ENCODE measurements at regions not wholly inside any gene's neighbourhood (a gene's known extent, or its start where the extent isn't known, plus 50 kb on each side); places are given as distances from the start of the nearest gene placed in this dataset.

DNA sequence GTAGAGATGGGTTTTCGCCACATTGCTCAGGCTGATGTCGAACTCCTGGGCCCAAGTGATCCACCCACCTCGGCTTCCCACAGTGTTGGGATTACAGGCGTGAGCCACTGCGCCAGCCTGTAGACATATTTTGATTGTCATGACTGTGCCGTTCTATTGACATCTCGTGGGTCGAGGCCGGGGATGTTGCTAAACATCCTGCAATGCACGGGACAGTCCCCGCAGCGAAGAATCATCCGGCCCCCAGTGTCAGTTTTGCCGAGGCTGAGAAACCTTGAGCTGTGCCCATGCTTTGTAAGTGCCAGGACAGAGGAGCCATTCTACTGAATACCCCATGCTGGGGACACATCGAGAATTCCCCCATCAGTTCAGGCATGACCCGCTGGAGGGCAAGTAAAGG lies 69.1 kb upstream of the GSE1 start:
- no peak overlapping the region for H3K9ac ChIP-seq (ENCODE audit: low read depth in 1 of 2, low read length in 2 of 2)
- no peak overlapping the region for H3K27ac ChIP-seq (ENCODE audit: low read depth, low read length)
- no peaks in the 10 kb centered on the region for H3K27me3 ChIP-seq (ENCODE audit: control insufficient read depth in 1 of 2, insufficient read depth in 2 of 2, low read length in 2 of 2)
- no peaks in the 10 kb centered on the region for H3K36me3 ChIP-seq (ENCODE audit: control insufficient read depth in 1 of 2, insufficient read depth in 2 of 2, low read length in 2 of 2)
- H3K9me3 ChIP-seq (ENCODE audit: control insufficient read depth in 1 of 2, low read length in 2 of 2) = peaks cover 2 to 7% of the 10 kb centered on the region in 2 donors
- peaks cover 7 to 12% of the 10 kb centered on the region in 2 donors for H3K4me1 ChIP-seq (ENCODE audit: control insufficient read depth in 1 of 2, insufficient read depth in 2 of 2, low read length in 2 of 2)
- H3K4me3 ChIP-seq (ENCODE audit: low read depth in 1 of 2, low read length in 2 of 2) = no peak overlapping the region

- Histone ChIP-seq H3K4me1 (ENCODE audit: control insufficient read depth in 1 of 2, insufficient read depth in 2 of 2, low read length in 2 of 2) (peaks cover 7 to 12% of the 10 kb centered on the region in 2 donors), H3K4me3 (ENCODE audit: low read depth in 1 of 2, low read length in 2 of 2) (no peak overlapping the region), H3K36me3 (ENCODE audit: control insufficient read depth in 1 of 2, insufficient read depth in 2 of 2, low read length in 2 of 2) (no peaks in the 10 kb centered on the region), H3K9me3 (ENCODE audit: control insufficient read depth in 1 of 2, low read length in 2 of 2) (peaks cover 2 to 5% of the 10 kb centered on the region in 2 donors), H3K27ac (ENCODE audit: low read depth, low read length) (no peak overlapping the region), H3K9ac (ENCODE audit: low read depth in 1 of 2, low read length in 2 of 2) (no peak overlapping the region), H3K27me3 (ENCODE audit: control insufficient read depth in 1 of 2, insufficient read depth in 2 of 2, low read length in 2 of 2) (no peaks in the 10 kb centered on the region)
These were observed 68.5 kb upstream of the GSE1 start for GRCh38 chr16:85544668-85545067.

DNA sequence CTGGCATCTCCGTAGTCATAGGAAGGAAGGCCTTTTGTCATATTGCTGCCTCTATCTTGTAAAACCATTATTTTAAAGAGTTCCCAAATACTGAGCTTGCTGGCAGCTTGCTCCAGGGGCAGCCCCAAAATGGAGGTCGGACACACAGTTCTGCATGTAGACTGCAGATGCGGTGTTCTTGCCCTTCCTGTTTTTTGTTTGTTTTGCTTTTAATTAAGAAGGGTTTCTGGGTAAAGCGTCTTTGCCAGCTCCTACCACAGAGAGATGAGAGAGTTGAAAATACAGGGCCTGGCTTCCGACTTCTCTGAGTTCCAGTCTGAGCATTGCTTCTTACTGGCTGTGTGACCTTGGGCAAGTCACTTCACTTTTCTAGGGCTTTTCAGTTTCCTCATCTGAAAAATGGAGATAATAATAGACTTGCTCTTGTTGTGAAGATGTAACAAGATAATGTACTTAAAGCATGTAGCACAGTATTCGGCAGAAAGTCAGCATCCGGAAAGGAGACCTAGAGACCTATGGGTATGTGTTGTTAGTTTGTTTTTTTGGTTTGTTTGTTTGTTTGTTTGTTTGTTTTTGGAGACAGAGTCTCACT lies 67.8 kb upstream of the GSE1 start:
- Histone ChIP-seq H3K9me3 (ENCODE audit: control insufficient read depth in 1 of 2, low read length in 2 of 2) (no peaks in the 10 kb centered on the region), H3K4me1 (ENCODE audit: control insufficient read depth in 1 of 2, insufficient read depth in 2 of 2, low read length in 2 of 2) (peaks cover 7 to 15% of the 10 kb centered on the region in 2 donors), H3K27me3 (ENCODE audit: control insufficient read depth in 1 of 2, insufficient read depth in 2 of 2, low read length in 2 of 2) (no peaks in the 10 kb centered on the region), H3K36me3 (ENCODE audit: control insufficient read depth in 1 of 2, insufficient read depth in 2 of 2, low read length in 2 of 2) (no peaks in the 10 kb centered on the region), H3K27ac (ENCODE audit: low read depth, low read length) (no peak overlapping the region), H3K4me3 (ENCODE audit: low read depth in 1 of 2, low read length in 2 of 2) (no peak overlapping the region), H3K9ac (ENCODE audit: low read depth in 1 of 2, low read length in 2 of 2) (no peak overlapping the region)

DNA sequence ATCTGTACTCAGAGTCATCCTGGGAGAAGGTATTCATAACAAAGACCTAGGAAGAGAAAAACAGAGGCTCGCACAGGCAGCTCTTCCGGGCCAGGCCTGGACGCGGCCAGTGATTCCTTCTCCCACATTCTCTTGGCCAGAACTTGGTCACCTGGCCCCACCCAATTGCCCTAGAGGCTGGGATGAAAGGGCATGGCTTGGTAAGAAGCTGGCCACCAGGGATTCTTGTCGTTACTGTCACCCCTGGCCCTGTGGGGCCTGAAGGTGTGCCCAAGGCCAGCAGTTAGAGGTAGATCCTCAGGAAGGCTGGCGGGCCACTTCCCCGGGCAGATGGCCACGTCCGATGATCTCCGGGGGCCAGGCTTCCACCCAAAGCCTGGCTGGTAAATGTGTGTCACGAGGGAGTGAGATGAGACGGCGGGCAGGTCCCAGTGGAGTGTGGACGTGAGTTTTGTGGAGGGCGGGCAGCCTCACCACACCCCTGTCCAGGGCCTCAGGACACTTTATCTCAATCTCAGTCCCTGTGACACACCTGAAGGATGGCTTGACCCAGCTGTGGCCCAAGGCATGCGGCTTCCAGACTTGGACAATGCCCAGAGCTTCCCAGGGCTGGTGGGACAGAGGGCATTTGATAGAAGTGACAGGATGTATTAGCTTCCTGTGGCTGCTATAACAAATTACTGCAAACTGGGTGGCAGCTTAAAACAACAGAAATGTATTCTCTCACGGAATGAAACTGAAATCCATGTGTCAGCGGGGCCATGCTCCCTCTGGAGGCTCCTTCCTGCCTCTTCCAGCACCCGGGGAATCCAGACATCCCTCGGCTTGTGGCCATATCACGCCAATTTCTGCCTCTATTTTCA lies 66.3 kb upstream of the GSE1 start:
- no peak overlapping the region for H3K4me3 ChIP-seq (ENCODE audit: low read depth in 1 of 2, low read length in 2 of 2)
- no peaks in the 10 kb centered on the region for H3K27me3 ChIP-seq (ENCODE audit: control insufficient read depth in 1 of 2, insufficient read depth in 2 of 2, low read length in 2 of 2)
- H3K4me1 ChIP-seq (ENCODE audit: control insufficient read depth in 1 of 2, insufficient read depth in 2 of 2, low read length in 2 of 2) = peaks cover 16 to 22% of the 10 kb centered on the region in 2 donors
- no peak overlapping the region for H3K9ac ChIP-seq (ENCODE audit: low read depth in 1 of 2, low read length in 2 of 2)
- H3K36me3 ChIP-seq (ENCODE audit: control insufficient read depth in 1 of 2, insufficient read depth in 2 of 2, low read length in 2 of 2) = no peaks in the 10 kb centered on the region
- no peak overlapping the region for H3K27ac ChIP-seq (ENCODE audit: low read depth, low read length)
- no peaks in the 10 kb centered on the region for H3K9me3 ChIP-seq (ENCODE audit: control insufficient read depth in 1 of 2, low read length in 2 of 2)

- Histone ChIP-seq H3K9ac (ENCODE audit: low read depth in 1 of 2, low read length in 2 of 2) (no peak overlapping the region), H3K27me3 (ENCODE audit: control insufficient read depth in 1 of 2, insufficient read depth in 2 of 2, low read length in 2 of 2) (no peaks in the 10 kb centered on the region), H3K4me1 (ENCODE audit: control insufficient read depth in 1 of 2, insufficient read depth in 2 of 2, low read length in 2 of 2) (peaks cover 17% of the 10 kb centered on the region in 2 donors), H3K4me3 (ENCODE audit: low read depth in 1 of 2, low read length in 2 of 2) (no peak overlapping the region), H3K36me3 (ENCODE audit: control insufficient read depth in 1 of 2, insufficient read depth in 2 of 2, low read length in 2 of 2) (no peaks in the 10 kb centered on the region), H3K9me3 (ENCODE audit: control insufficient read depth in 1 of 2, low read length in 2 of 2) (no peaks in the 10 kb centered on the region), H3K27ac (ENCODE audit: low read depth, low read length) (no peak overlapping the region)
These were observed 64.7 kb upstream of the GSE1 start for GRCh38 chr16:85548375-85548774.

GRCh38 chr16:85549766-85550421 lies 63.2 kb upstream of the GSE1 start:
- no peaks in the 10 kb centered on the region for H3K27me3 ChIP-seq (ENCODE audit: control insufficient read depth in 1 of 2, insufficient read depth in 2 of 2, low read length in 2 of 2)
- H3K4me3 ChIP-seq (ENCODE audit: low read depth in 1 of 2, low read length in 2 of 2) = no peak overlapping the region
- H3K4me1 ChIP-seq (ENCODE audit: control insufficient read depth in 1 of 2, insufficient read depth in 2 of 2, low read length in 2 of 2) = peaks cover 17 to 21% of the 10 kb centered on the region in 2 donors
- H3K9me3 ChIP-seq (ENCODE audit: control insufficient read depth in 1 of 2, low read length in 2 of 2) = no peaks in the 10 kb centered on the region
- H3K36me3 ChIP-seq (ENCODE audit: control insufficient read depth in 1 of 2, insufficient read depth in 2 of 2, low read length in 2 of 2) = no peaks in the 10 kb centered on the region
- no peak overlapping the region for H3K27ac ChIP-seq (ENCODE audit: low read depth, low read length)
- no peak overlapping the region for H3K9ac ChIP-seq (ENCODE audit: low read depth in 1 of 2, low read length in 2 of 2)

GRCh38 chr16:85550422-85550864 lies 62.7 kb upstream of the GSE1 start:
- no peak overlapping the region for H3K9ac ChIP-seq (ENCODE audit: low read depth in 1 of 2, low read length in 2 of 2)
- H3K9me3 ChIP-seq (ENCODE audit: control insufficient read depth in 1 of 2, low read length in 2 of 2) = no peaks in the 10 kb centered on the region
- peaks cover 17 to 21% of the 10 kb centered on the region in 2 donors for H3K4me1 ChIP-seq (ENCODE audit: control insufficient read depth in 1 of 2, insufficient read depth in 2 of 2, low read length in 2 of 2)
- no peaks in the 10 kb centered on the region for H3K27me3 ChIP-seq (ENCODE audit: control insufficient read depth in 1 of 2, insufficient read depth in 2 of 2, low read length in 2 of 2)
- H3K27ac ChIP-seq (ENCODE audit: low read depth, low read length) = no peak overlapping the region
- no peak overlapping the region for H3K4me3 ChIP-seq (ENCODE audit: low read depth in 1 of 2, low read length in 2 of 2)
- no peaks in the 10 kb centered on the region for H3K36me3 ChIP-seq (ENCODE audit: control insufficient read depth in 1 of 2, insufficient read depth in 2 of 2, low read length in 2 of 2)

DNA sequence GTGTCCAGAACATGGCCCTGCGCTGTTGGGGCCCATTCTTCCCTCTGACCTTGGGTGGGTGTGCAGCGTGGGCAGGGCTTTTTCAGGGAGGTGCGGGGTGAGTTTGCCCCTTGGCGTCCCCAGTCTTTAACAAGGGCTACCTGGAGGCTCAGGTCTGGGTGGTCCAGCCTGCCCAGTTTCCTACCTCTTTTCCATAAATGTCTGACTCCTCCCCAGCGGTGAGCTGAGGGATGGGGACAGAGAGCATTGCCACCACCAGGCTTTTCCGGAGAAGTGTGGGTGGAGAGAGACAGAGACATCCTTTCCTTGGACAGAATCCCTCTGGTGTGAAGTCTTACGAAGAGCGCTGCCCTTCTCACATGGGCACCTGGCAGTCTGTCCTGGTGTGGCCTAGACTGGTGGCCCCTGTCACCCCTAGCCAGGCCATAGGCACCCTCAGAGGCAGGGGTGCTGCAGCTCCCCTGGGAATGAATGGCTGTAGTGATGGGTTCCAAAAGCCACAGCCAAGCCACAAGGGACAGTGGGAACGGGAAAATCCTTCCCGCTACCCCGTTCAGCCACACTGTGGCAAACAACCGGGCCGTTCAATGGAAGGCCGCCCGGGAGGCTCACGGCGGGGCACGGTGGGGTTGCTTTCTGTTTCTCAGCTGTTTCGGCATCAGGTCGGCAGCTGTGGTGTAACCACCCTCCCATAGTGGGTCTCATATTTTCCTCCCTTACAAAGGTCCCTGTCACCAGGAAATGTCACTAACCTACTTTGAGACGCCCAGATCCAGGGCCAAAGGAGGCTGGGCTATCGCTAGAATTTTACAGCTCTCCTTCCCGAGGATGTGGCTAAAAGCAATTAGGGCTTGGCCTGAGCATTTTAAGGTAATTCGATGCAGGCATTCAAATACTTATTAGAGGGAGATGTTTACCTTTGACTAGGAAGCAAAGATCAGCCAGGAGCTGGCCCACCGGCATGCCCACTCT lies 61.9 kb upstream of the GSE1 start:
- H3K27me3 ChIP-seq (ENCODE audit: control insufficient read depth in 1 of 2, insufficient read depth in 2 of 2, low read length in 2 of 2) = no peaks in the 10 kb centered on the region
- H3K9ac ChIP-seq (ENCODE audit: low read depth in 1 of 2, low read length in 2 of 2) = no peak overlapping the region
- peak overlapping the region; percentile 10 for H3K27ac ChIP-seq (ENCODE audit: low read depth, low read length)
- H3K4me1 ChIP-seq (ENCODE audit: control insufficient read depth in 1 of 2, insufficient read depth in 2 of 2, low read length in 2 of 2) = peaks cover 17 to 21% of the 10 kb centered on the region in 2 donors
- no peaks in the 10 kb centered on the region for H3K9me3 ChIP-seq (ENCODE audit: control insufficient read depth in 1 of 2, low read length in 2 of 2)
- no peaks in the 10 kb centered on the region for H3K36me3 ChIP-seq (ENCODE audit: control insufficient read depth in 1 of 2, insufficient read depth in 2 of 2, low read length in 2 of 2)
- H3K4me3 ChIP-seq (ENCODE audit: low read depth in 1 of 2, low read length in 2 of 2) = peak overlapping the region in 1 of 2 donors; percentile 7

DNA sequence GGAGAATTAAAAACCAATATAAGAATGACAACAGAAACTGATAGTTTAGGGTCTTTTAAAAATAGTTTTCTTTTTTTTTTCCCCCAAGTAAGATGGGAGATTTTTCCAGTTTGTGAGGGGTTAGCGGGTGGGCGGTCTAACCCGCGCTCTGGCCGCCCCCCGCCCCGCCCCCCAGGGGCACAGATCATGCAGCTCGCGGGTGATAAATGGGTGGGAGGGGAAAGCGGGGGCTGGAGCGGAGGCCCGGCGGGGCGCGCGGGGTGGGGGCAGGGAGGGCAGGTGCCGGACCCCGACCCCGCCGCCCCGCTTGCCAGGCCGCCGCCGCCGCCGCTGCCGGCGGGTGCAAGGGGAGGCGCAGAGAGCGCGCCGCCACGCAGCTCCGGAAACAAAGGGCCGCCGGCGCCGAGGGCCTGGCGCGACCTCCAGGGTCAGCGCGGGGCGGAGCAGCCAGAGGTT lies 60.1 kb upstream of the GSE1 start:
- Histone ChIP-seq H3K27me3 (ENCODE audit: control insufficient read depth in 1 of 2, insufficient read depth in 2 of 2, low read length in 2 of 2) (no peaks in the 10 kb centered on the region), H3K4me1 (ENCODE audit: control insufficient read depth in 1 of 2, insufficient read depth in 2 of 2, low read length in 2 of 2) (peaks cover 17 to 27% of the 10 kb centered on the region in 2 donors), H3K36me3 (ENCODE audit: control insufficient read depth in 1 of 2, insufficient read depth in 2 of 2, low read length in 2 of 2) (no peaks in the 10 kb centered on the region), H3K9me3 (ENCODE audit: control insufficient read depth in 1 of 2, low read length in 2 of 2) (no peaks in the 10 kb centered on the region), H3K4me3 (ENCODE audit: low read depth in 1 of 2, low read length in 2 of 2) (peak overlapping the region; percentile 82 to 83), H3K9ac (ENCODE audit: low read depth in 1 of 2, low read length in 2 of 2) (peak overlapping the region; percentile 71 to 72), H3K27ac (ENCODE audit: low read depth, low read length) (peak overlapping the region; percentile 75)

Measured in duodenal mucosa (tissue), 2 donors.